K562 (cell line): ENCODE measurements at regions not wholly inside any gene's neighbourhood (a gene's known extent, or its start where the extent isn't known, plus 50 kb on each side); places are given as distances from the start of the nearest gene placed in this dataset.

Experiments used
- ATAC-seq: fragments of 200-7000 bp; cut with Tn5 transposase; 3 replicates; pipeline ENCODE4 v1.9.1; 2020; ENCODE audit warnings: moderate library complexity
- BruUV-seq: library from RNA; stranded (reverse); fragments of 400-500 nt; replicated peaks from 2 replicates; lab custom pipeline; 2021; lab: Mats Ljungman, UMichigan
- CTCF ChIA-PET: fragments of 300-600 bp; formaldehyde crosslinking; extraction: SDS; loops from one replicate; lab custom pipeline; 2021; ENCODE audit warnings: low intra/inter-chr PET ratio; lab: Yijun Ruan, JAX
- POLR2A ChIA-PET: fragments of 300-600, 350-650 bp; sonication (Branson Sonifier 250); formaldehyde crosslinking; extraction: SDS; loops from one replicate; lab custom pipeline; 2021; ENCODE audit warnings: antibody characterized with exemption, inconsistent platforms; lab: Yijun Ruan, JAX
- DNase-seq, 4 experiments: peaks; one replicate each; pipeline versions ENCODE4 v3.0.0 to v3.0.0-alpha.2; 2011 to 2018; ENCODE audit warnings: low spot score in 3 of 4, mixed read lengths in 3 of 4; ENCODE audit errors: extremely low read depth in 1 of 4
- FAIRE-seq: peaks from 2 replicates; lab custom pipeline; 2011; peaks lifted over from hg19 to GRCh38; lab: Jason Lieb, UNC
- H2AFZ ChIP-seq: 2 replicates; pipeline ENCODE4 v1.6.0; 2011; ENCODE audit warnings: low read depth, low read length, control low read depth, inconsistent platforms
- H3K27ac ChIP-seq: fragments of 200-600 bp; 3 replicates; pipeline ENCODE4 v1.8.0; 2011; ENCODE audit warnings: low read depth, mild to moderate bottlenecking, control low read depth, inconsistent platforms, low read length, moderate library complexity, mixed read lengths; ENCODE audit errors: extremely low read depth
- H3K27me3 ChIP-seq, 2 experiments: fragments of 300-600 bp in 1 of 2; 2 replicates in 1 of 2; 3 replicates in 1 of 2; pipeline versions ENCODE4 v1.6.0 to v1.8.0; 2011; ENCODE audit warnings: inconsistent platforms in 2 of 2, low read length in 2 of 2, mild to moderate bottlenecking in 1 of 2, mixed read lengths in 1 of 2, moderate library complexity in 1 of 2; ENCODE audit not compliant: control insufficient read depth in 2 of 2, insufficient read depth in 2 of 2
- H3K36me3 ChIP-seq: fragments of 300-600 bp; 3 replicates; pipeline ENCODE4 v1.8.0; 2011; ENCODE audit warnings: mild to moderate bottlenecking, low read length, inconsistent platforms; ENCODE audit not compliant: control insufficient read depth, insufficient read depth
- H3K4me1 ChIP-seq, 2 experiments: fragments of 200-600 bp in 1 of 2; replicated peaks in 1 of 2; 2 replicates in 1 of 2; 3 replicates in 1 of 2; pipeline versions ENCODE4 v1.5.1 to v1.8.0; 2011; ENCODE audit warnings: inconsistent platforms in 2 of 2, low read length in 2 of 2, mild to moderate bottlenecking in 1 of 2, mixed read lengths in 1 of 2, moderate library complexity in 1 of 2; ENCODE audit not compliant: control insufficient read depth in 2 of 2, insufficient read depth in 2 of 2
- H3K4me2 ChIP-seq: 2 replicates; pipeline ENCODE4 v1.6.1; 2011; ENCODE audit warnings: low read length, control low read depth, inconsistent platforms, mixed read lengths; ENCODE audit not compliant: insufficient read depth
- H3K4me3 ChIP-seq: fragments of 200-600 bp; sonication (generic), shearing (Covaris generic); 2 replicates; pipeline ENCODE4 v1.5.1; 2016; ENCODE audit warnings: control low read depth, inconsistent platforms
- H3K79me2 ChIP-seq: fragments of 200-600 bp; 3 replicates; pipeline ENCODE4 v1.8.0; 2011; ENCODE audit warnings: low read length, inconsistent platforms; ENCODE audit not compliant: control insufficient read depth, insufficient read depth
- H3K9ac ChIP-seq, 2 experiments: 2 replicates each; pipeline versions ENCODE4 v1.6.0 to v1.6.1; 2011; ENCODE audit warnings: low read depth in 2 of 2, low read length in 2 of 2, control low read depth in 1 of 2, inconsistent platforms in 1 of 2, mild to moderate bottlenecking in 1 of 2, mixed read lengths in 1 of 2; ENCODE audit not compliant: insufficient read depth in 1 of 2
- H3K9me1 ChIP-seq: one replicate; pipeline ENCODE4 v1.6.0; 2011; ENCODE audit warnings: inconsistent platforms, mild to moderate bottlenecking, low read length, moderate library complexity; ENCODE audit not compliant: control insufficient read depth, insufficient read depth
- H3K9me3 ChIP-seq: replicated peaks from 2 replicates; pipeline ENCODE4 v1.5.1; 2011; ENCODE audit warnings: low read depth, low read length, inconsistent platforms; ENCODE audit not compliant: control insufficient read depth, insufficient read depth
- H4K20me1 ChIP-seq: replicated peaks from 2 replicates; pipeline ENCODE4 v1.6.1; 2011; ENCODE audit warnings: low read length, inconsistent platforms, mixed read lengths; ENCODE audit not compliant: control insufficient read depth, insufficient read depth
- FOXK2 ChIP-seq, 2 experiments: fragments of 450-650 bp; IDR thresholded peaks in 1 of 2; conservative IDR thresholded peaks in 1 of 2; 2 replicates each; pipeline ENCODE4 v1.6.1; 2016; ENCODE audit warnings: low read depth in 2 of 2, mild to moderate bottlenecking in 1 of 2
- GATAD2A ChIP-seq: fragments of 450-650 bp; IDR thresholded peaks from 2 replicates; pipeline ENCODE4 v1.6.1; 2017
- HCFC1 ChIP-seq: IDR thresholded peaks from 2 replicates; pipeline ENCODE4 v1.6.1; 2012; ENCODE audit warnings: low read depth, low read length, improper control_type of control experiment
- JUND ChIP-seq, 2 experiments: IDR thresholded peaks; 2 replicates in 1 of 2; 3 replicates in 1 of 2; pipeline ENCODE4 v1.6.1; 2011; ENCODE audit warnings: borderline replicate concordance in 2 of 2, low read depth in 2 of 2, low read length in 2 of 2, improper control_type of control experiment in 1 of 2, missing biosample characterization in 1 of 2, missing genetic modification characterization in 1 of 2, missing genetic modification reagents in 1 of 2
- MEIS2 ChIP-seq: fragments of 450-650 bp; IDR thresholded peaks from 2 replicates; pipeline ENCODE4 v1.6.1; 2014; ENCODE audit warnings: mild to moderate bottlenecking; ENCODE audit not compliant: partially characterized antibody
- NCOA4 ChIP-seq: fragments of 450-650 bp; IDR thresholded peaks from 2 replicates; pipeline ENCODE4 v1.6.1; 2018; ENCODE audit warnings: mild to moderate bottlenecking; ENCODE audit not compliant: partially characterized antibody
- SMAD3 ChIP-seq: fragments of 450-650 bp; formaldehyde crosslinking; conservative IDR thresholded peaks from 2 replicates; pipeline ENCODE4 v1.4.0; 2020; ENCODE audit warnings: mild to moderate bottlenecking
- SRSF7 ChIP-seq: fragments of 200-400 bp; formaldehyde crosslinking; optimal IDR thresholded peaks from 2 replicates; pipeline ENCODE3; 2017; ENCODE audit warnings: mild to moderate bottlenecking, low read depth, low read length
- ZSCAN32 ChIP-seq: fragments of 450-650 bp; formaldehyde crosslinking; IDR thresholded peaks from 2 replicates; pipeline ENCODE4 v1.4.0; 2020; ENCODE audit warnings: mild to moderate bottlenecking, moderate library complexity
- ZZZ3 ChIP-seq: fragments of 450-650 bp; IDR thresholded peaks from 2 replicates; pipeline ENCODE4 v1.6.1; 2016; ENCODE audit warnings: antibody characterized with exemption, mild to moderate bottlenecking, moderate library complexity
- WGBS: fragments of 100-300 bp; shearing (Covaris generic); methylation state at CpG from one replicate; pipeline ENCODE4 v1.1.6; 2016; ENCODE audit warnings: low coverage, mixed read lengths; ENCODE audit not compliant: insufficient coverage; ENCODE audit errors: missing lambda C conversion rate; 5-methylcytosine and 5-hydroxymethylcytosine counted together
- in situ Hi-C: fragments of 300-500 bp; cut with MboI; formaldehyde crosslinking; loops from 4 replicates; pipeline ENCODE4 v1.15.0; 2018; ENCODE audit warnings: inconsistent platforms, mixed read lengths
- intact Hi-C: fragments of 100-400 bp; cut with micrococcal nuclease; formaldehyde crosslinking; loops from 2 replicates; pipeline ENCODE4 v1.14.2; 2022
- TF ChIP-seq, protein P1 (sequence below): sonication (generic); formaldehyde crosslinking; IDR thresholded peaks from 2 replicates; pipeline ENCODE4 v1.8.0; 2022; ENCODE audit warnings: missing genetic modification reagents, mild to moderate bottlenecking, borderline replicate concordance
- TF ChIP-seq, protein P2 (sequence below): sonication (generic); formaldehyde crosslinking; IDR thresholded peaks from 2 replicates; pipeline ENCODE4 v1.8.0; 2022; ENCODE audit warnings: mild to moderate bottlenecking, missing genetic modification reagents
- TF ChIP-seq, protein P3 (sequence below): IDR thresholded peaks from 2 replicates; pipeline ENCODE4 v1.6.1; 2011; ENCODE audit warnings: borderline replicate concordance, low read depth, mild to moderate bottlenecking, moderate library complexity, low read length; ENCODE audit not compliant: insufficient read depth, poor library complexity, severe bottlenecking
- TF ChIP-seq, protein P4 (sequence below): fragments of 450-650 bp; IDR thresholded peaks from 2 replicates; pipeline ENCODE4 v1.6.1; 2016

DNA sequence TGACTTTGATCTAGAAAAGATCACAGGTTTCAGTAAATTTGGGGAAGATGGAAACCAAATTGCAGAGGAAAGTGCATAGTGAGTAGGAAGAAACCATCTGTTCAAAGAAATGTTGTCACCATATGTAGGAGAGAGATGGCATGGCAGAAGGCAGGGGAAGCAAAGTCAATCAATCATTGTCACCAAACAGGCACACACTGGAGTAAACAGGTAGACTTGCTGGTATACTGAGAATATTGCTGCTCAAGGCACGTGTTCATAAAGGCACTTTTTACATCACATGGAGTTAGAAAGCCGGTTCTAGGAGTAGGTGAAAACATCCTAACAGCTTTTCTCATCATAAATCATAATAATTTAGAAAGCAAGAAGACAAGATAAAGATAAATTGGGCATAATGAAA, 550.5 kb upstream of the FAT1 start:
- no TSS peak for BruUV-seq
- TF ChIP-seq, protein P1, sequence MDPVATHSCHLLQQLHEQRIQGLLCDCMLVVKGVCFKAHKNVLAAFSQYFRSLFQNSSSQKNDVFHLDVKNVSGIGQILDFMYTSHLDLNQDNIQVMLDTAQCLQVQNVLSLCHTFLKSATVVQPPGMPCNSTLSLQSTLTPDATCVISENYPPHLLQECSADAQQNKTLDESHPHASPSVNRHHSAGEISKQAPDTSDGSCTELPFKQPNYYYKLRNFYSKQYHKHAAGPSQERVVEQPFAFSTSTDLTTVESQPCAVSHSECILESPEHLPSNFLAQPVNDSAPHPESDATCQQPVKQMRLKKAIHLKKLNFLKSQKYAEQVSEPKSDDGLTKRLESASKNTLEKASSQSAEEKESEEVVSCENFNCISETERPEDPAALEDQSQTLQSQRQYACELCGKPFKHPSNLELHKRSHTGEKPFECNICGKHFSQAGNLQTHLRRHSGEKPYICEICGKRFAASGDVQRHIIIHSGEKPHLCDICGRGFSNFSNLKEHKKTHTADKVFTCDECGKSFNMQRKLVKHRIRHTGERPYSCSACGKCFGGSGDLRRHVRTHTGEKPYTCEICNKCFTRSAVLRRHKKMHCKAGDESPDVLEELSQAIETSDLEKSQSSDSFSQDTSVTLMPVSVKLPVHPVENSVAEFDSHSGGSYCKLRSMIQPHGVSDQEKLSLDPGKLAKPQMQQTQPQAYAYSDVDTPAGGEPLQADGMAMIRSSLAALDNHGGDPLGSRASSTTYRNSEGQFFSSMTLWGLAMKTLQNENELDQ (CRISPR knock-in tag) = no peak
- TF ChIP-seq NCOA4 (no peak), ZZZ3 (no peak), MEIS2 (no peak), HCFC1 (no peak), GATAD2A (no peak), JUND (IDR thresholded peaks at IDR 0.05; ENCODE audit: borderline replicate concordance, low read depth, low read length) (no peak), JUND (tag; IDR thresholded peaks at IDR 0.05; ENCODE audit: borderline replicate concordance, low read depth, low read length) (no peak), ZSCAN32 (CRISPR knock-in tag) (no peak), FOXK2 (conservative IDR thresholded peaks at IDR 0.05 in 1 of 2, IDR thresholded peaks at IDR 0.05 in 1 of 2; ENCODE audit: low read depth in 2 of 2) (no peak), SMAD3 (CRISPR knock-in tag) (no peak), SRSF7 (no peak)
- TF ChIP-seq, protein P2, sequence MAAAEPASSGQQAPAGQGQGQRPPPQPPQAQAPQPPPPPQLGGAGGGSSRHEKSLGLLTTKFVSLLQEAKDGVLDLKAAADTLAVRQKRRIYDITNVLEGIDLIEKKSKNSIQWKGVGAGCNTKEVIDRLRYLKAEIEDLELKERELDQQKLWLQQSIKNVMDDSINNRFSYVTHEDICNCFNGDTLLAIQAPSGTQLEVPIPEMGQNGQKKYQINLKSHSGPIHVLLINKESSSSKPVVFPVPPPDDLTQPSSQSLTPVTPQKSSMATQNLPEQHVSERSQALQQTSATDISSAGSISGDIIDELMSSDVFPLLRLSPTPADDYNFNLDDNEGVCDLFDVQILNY = no peak
- TF ChIP-seq, protein P3, sequence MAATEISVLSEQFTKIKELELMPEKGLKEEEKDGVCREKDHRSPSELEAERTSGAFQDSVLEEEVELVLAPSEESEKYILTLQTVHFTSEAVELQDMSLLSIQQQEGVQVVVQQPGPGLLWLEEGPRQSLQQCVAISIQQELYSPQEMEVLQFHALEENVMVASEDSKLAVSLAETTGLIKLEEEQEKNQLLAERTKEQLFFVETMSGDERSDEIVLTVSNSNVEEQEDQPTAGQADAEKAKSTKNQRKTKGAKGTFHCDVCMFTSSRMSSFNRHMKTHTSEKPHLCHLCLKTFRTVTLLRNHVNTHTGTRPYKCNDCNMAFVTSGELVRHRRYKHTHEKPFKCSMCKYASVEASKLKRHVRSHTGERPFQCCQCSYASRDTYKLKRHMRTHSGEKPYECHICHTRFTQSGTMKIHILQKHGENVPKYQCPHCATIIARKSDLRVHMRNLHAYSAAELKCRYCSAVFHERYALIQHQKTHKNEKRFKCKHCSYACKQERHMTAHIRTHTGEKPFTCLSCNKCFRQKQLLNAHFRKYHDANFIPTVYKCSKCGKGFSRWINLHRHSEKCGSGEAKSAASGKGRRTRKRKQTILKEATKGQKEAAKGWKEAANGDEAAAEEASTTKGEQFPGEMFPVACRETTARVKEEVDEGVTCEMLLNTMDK = no peak
- TF ChIP-seq, protein P4, sequence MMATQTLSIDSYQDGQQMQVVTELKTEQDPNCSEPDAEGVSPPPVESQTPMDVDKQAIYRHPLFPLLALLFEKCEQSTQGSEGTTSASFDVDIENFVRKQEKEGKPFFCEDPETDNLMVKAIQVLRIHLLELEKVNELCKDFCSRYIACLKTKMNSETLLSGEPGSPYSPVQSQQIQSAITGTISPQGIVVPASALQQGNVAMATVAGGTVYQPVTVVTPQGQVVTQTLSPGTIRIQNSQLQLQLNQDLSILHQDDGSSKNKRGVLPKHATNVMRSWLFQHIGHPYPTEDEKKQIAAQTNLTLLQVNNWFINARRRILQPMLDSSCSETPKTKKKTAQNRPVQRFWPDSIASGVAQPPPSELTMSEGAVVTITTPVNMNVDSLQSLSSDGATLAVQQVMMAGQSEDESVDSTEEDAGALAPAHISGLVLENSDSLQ = no peak
- Histone ChIP-seq H3K9me3 (no peaks in the 10 kb centered on the region), H3K9me1 (no peaks in the 10 kb centered on the region), H2AFZ (no peak overlapping the region), H3K36me3 (no peaks in the 10 kb centered on the region), H3K27ac (no peak overlapping the region), H3K9ac (no peak overlapping the region), H3K79me2 (no peaks in the 10 kb centered on the region), H3K4me2 (no peak overlapping the region), H3K27me3 (no peaks in the 10 kb centered on the region), H3K4me3 (no peak overlapping the region), H3K4me1 (no peaks in the 10 kb centered on the region), H4K20me1 (no peaks in the 10 kb centered on the region)
- FAIRE-seq = no peak
- intact Hi-C loops = no loop called here
- in situ Hi-C loops = no loop called here
- ChIA-PET POLR2A (no interaction called here), CTCF (no interaction called here)
- ATAC-seq = no peak
- 2% methylated on average over 2 of the region's 2 CpGs for WGBS
- no peak for DNase-seq
